SU-DHL-6 (cell line): ENCODE measurements at regions not wholly inside any gene's neighbourhood (a gene's known extent, or its start where the extent isn't known, plus 50 kb on each side); places are given as distances from the start of the nearest gene placed in this dataset.

ENCODE experiments used
- EZH2phosphoT487 ChIP-seq: fragments of 200-600 bp; sonication (generic), shearing (Covaris generic); conservative IDR thresholded peaks from 2 replicates; pipeline ENCODE4 v1.6.1; 2018; ENCODE audit warnings: mild to moderate bottlenecking, antibody characterized with exemption, low read length, moderate library complexity, mixed read lengths
- TF ChIP-seq, protein P1 (sequence below): fragments of 200-600 bp; sonication (generic); IDR thresholded peaks from one replicate; pipeline ENCODE4 v1.5.1; 2017; ENCODE audit warnings: antibody characterized with exemption, mild to moderate bottlenecking, low read length, moderate library complexity; ENCODE audit not compliant: insufficient read depth, poor library complexity, severe bottlenecking

DNA sequence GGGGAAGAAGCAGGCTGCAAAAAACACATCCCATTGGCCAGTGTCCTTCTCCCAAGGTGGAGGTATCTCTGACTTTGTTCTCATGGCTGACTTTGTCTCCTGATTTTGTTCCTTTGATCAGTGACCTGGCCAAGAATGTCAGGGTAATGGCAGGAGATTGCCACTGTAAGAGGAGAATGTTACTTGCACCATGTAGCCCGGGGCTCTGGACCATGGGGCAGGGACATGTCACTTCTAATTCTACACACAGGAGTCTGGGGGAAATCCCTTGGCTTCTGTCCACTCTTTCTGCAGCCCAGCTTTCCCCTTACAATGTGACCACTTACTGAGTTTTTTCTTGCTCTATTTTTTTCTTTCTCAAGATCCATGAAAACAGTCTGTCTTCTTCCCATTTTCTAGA is 87.7 kb upstream of the LRRN2 start:
- no peak for TF ChIP-seq EZH2phosphoT487
- TF ChIP-seq, protein P1, sequence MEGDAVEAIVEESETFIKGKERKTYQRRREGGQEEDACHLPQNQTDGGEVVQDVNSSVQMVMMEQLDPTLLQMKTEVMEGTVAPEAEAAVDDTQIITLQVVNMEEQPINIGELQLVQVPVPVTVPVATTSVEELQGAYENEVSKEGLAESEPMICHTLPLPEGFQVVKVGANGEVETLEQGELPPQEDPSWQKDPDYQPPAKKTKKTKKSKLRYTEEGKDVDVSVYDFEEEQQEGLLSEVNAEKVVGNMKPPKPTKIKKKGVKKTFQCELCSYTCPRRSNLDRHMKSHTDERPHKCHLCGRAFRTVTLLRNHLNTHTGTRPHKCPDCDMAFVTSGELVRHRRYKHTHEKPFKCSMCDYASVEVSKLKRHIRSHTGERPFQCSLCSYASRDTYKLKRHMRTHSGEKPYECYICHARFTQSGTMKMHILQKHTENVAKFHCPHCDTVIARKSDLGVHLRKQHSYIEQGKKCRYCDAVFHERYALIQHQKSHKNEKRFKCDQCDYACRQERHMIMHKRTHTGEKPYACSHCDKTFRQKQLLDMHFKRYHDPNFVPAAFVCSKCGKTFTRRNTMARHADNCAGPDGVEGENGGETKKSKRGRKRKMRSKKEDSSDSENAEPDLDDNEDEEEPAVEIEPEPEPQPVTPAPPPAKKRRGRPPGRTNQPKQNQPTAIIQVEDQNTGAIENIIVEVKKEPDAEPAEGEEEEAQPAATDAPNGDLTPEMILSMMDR, result no peak
